GOT3 (cell line): ENCODE measurements at regions not wholly inside any gene's neighbourhood (a gene's known extent, or its start where the extent isn't known, plus 50 kb on each side); places are given as distances from the start of the nearest gene placed in this dataset.

Source experiments
- DNase-seq: peaks from one replicate; lab custom pipeline; 2025; ENCODE audit warnings: mixed read lengths; lab: John Stamatoyannopoulos, UW

GRCh38 chr10:81021428-81022129, 483.9 kb downstream of the SH2D4B start:
- no peak for DNase-seq

GRCh38 chr10:81026591-81026990, 488.9 kb downstream of the SH2D4B start:
- no peak for DNase-seq

GRCh38 chr10:81027223-81027622, 489.5 kb downstream of the SH2D4B start:
- DNase-seq = no peak

- DNase-seq = no peak
These were observed 490.0 kb downstream of the SH2D4B start for GRCh38 chr10:81027706-81028105.

- DNase-seq = no peak
These were observed 494.1 kb downstream of the SH2D4B start for GRCh38 chr10:81031774-81032173.

GRCh38 chr10:81034383-81034782, 496.7 kb downstream of the SH2D4B start:
- DNase-seq = no peak

- DNase-seq = no peak
These were observed 498.6 kb downstream of the SH2D4B start for GRCh38 chr10:81036257-81036656.

GRCh38 chr10:81040031-81040430, 502.3 kb downstream of the SH2D4B start:
- no peak for DNase-seq

GRCh38 chr10:81040940-81041339, 503.2 kb downstream of the SH2D4B start:
- DNase-seq = no peak

- DNase-seq = no peak
These were observed 504.9 kb downstream of the SH2D4B start for GRCh38 chr10:81042647-81043046.

GRCh38 chr10:81065474-81065873, 527.8 kb downstream of the SH2D4B start:
- DNase-seq = no peak

GRCh38 chr10:81068460-81068859, 530.8 kb downstream of the SH2D4B start:
- DNase-seq = no peak

GRCh38 chr10:81071087-81071796, 533.5 kb downstream of the SH2D4B start:
- DNase-seq = no peak

- no peak for DNase-seq
These were observed 535.5 kb downstream of the SH2D4B start for GRCh38 chr10:81073155-81073554.

GRCh38 chr10:81081887-81082620, 544.4 kb downstream of the SH2D4B start:
- no peak for DNase-seq

- no peak for DNase-seq
These were observed 545.1 kb downstream of the SH2D4B start for GRCh38 chr10:81082621-81083376.

GRCh38 chr10:81093056-81093455, 555.4 kb downstream of the SH2D4B start:
- no peak for DNase-seq

- no peak for DNase-seq
These were observed 557.5 kb downstream of the SH2D4B start for GRCh38 chr10:81095238-81095637.

- no peak for DNase-seq
These were observed 558.9 kb downstream of the SH2D4B start for GRCh38 chr10:81096558-81096957.

GRCh38 chr10:81101062-81101461, 563.4 kb downstream of the SH2D4B start:
- no peak for DNase-seq

GRCh38 chr10:81104494-81104893, 566.8 kb downstream of the SH2D4B start:
- DNase-seq = no peak

- no peak for DNase-seq
These were observed 571.0 kb downstream of the SH2D4B start for GRCh38 chr10:81108516-81109199.
